Left lobe of liver (tissue), 2 donors: ENCODE measurements at regions not wholly inside any gene's neighbourhood (a gene's known extent, or its start where the extent isn't known, plus 50 kb on each side); places are given as distances from the start of the nearest gene placed in this dataset.
"Not testable (repeated sequence)": the region's sequence is repeated elsewhere in the genome, so short reads cannot be mapped to it uniquely, and the experiment has no call there.

Experiments
- ATAC-seq: fragments of 200-7000 bp; cut with Tn5 transposase; one replicate; pipeline ENCODE4 v1.9.1; 2020; ENCODE audit warnings: mild to moderate bottlenecking, moderate library complexity
- DNase-seq: peaks from one replicate; pipeline ENCODE4 v3.0.0-alpha.2; 2020; ENCODE audit warnings: low spot score
- donor health status: DM: no; HTN: no; CAD: no; lungs with moderate emphysema.
- donor health status: DM: no; HTN: yes; CAD: no.

GRCh38 chr2:4039896-4040295 lies 336.5 kb downstream of the DCDC2C start:
- ATAC-seq (no peak), DNase-seq (no peak)

GRCh38 chr2:4047961-4048891 lies 344.9 kb downstream of the DCDC2C start:
- DNase-seq: no peak
- no peak for ATAC-seq

- DNase-seq: no peak
- ATAC-seq: no peak
Measured at GRCh38 chr2:4049463-4049862, 346.1 kb downstream of the DCDC2C start.

- no peak for DNase-seq
- ATAC-seq: no peak
Measured at GRCh38 chr2:4053769-4054493, 350.6 kb downstream of the DCDC2C start.

- no peak for ATAC-seq
Measured at GRCh38 chr2:4066217-4066616, 362.8 kb downstream of the DCDC2C start.

GRCh38 chr2:4073026-4073569 lies 369.7 kb downstream of the DCDC2C start:
- no peak for ATAC-seq

More at GRCh38 chr2:4066217-4066616, 362.8 kb downstream of the DCDC2C start:
- DNase-seq: no peak

GRCh38 chr2:4077017-4077416 lies 373.6 kb downstream of the DCDC2C start:
- DNase-seq: no peak
- no peak for ATAC-seq

More at GRCh38 chr2:4073026-4073569, 369.7 kb downstream of the DCDC2C start:
- no peak for DNase-seq

GRCh38 chr2:4085186-4085585 lies 381.8 kb downstream of the DCDC2C start:
- DNase-seq (no peak), ATAC-seq (no peak)

- no peak for DNase-seq
- no peak for ATAC-seq
Measured at GRCh38 chr2:4090668-4091630, 387.6 kb downstream of the DCDC2C start.

GRCh38 chr2:4091869-4092268 lies 388.5 kb downstream of the DCDC2C start:
- DNase-seq (no peak), ATAC-seq (no peak)

GRCh38 chr2:4094743-4095142 lies 391.4 kb downstream of the DCDC2C start:
- no peak for ATAC-seq

GRCh38 chr2:4096978-4097766 lies 393.8 kb downstream of the DCDC2C start:
- no peak for DNase-seq
- no peak for ATAC-seq

More at GRCh38 chr2:4094743-4095142, 391.4 kb downstream of the DCDC2C start:
- DNase-seq: no peak

GRCh38 chr2:4098137-4098536 lies 394.8 kb downstream of the DCDC2C start:
- no peak for ATAC-seq
- no peak for DNase-seq

GRCh38 chr2:4101936-4102335 lies 398.6 kb downstream of the DCDC2C start:
- no peak for DNase-seq
- ATAC-seq: no peak

- ATAC-seq: no peak
- no peak for DNase-seq
Measured at GRCh38 chr2:4107179-4107578, 403.8 kb downstream of the DCDC2C start.

- DNase-seq: no peak
- no peak for ATAC-seq
Measured at GRCh38 chr2:4110273-4110672, 406.9 kb downstream of the DCDC2C start.

GRCh38 chr2:4115435-4115834 lies 412.1 kb downstream of the DCDC2C start:
- ATAC-seq, DNase-seq: not testable (repeated sequence)

- DNase-seq: no peak
- ATAC-seq: no peak
Measured at GRCh38 chr2:4122726-4123125, 419.4 kb downstream of the DCDC2C start.

GRCh38 chr2:4130651-4131050 lies 427.3 kb downstream of the DCDC2C start:
- DNase-seq (no peak), ATAC-seq (no peak)
